ENCODE measurements at regions not wholly inside any gene's neighbourhood (a gene's known extent, or its start where the extent isn't known, plus 50 kb on each side); places are given as distances from the start of the nearest gene placed in this dataset.

- BruUV-seq (replicated peaks), result no TSS peak
- dilution Hi-C loops (cut with HindIII; ENCODE audit: low sequenced_read_pairs, unreplicated experiment), result no loop called here
Observed at GRCh38 chr13:34012382-34012781, 194.4 kb downstream of the RFC3 start.

More at GRCh38 chr13:34012382-34012781, 194.4 kb downstream of the RFC3 start:
- no peak overlapping the region for H2BK15ac ChIP-seq (ENCODE audit: low read depth, low read length)
- ChIA-PET CTCF (no interaction called here), POLR2A (ENCODE audit: unreplicated experiment) (interaction anchor here (0.7 kb wide), 1 partner anchor 612 kb away, joined by 4 read pairs; no protein-coding TSS in a partner anchor)
- no peak overlapping the region for H4K91ac ChIP-seq (ENCODE audit: insufficient read depth, low read depth, low read length)
- no peak overlapping the region for H2AK5ac ChIP-seq (ENCODE audit: low read depth, low read length)
- no peak overlapping the region for H2AK9ac ChIP-seq (replicated peaks; ENCODE audit: low read depth, low read length, poor library complexity)
- H2BK20ac ChIP-seq (ENCODE audit: low read depth, low read length), result no peak overlapping the region
- no peak overlapping the region for H3K18ac ChIP-seq (ENCODE audit: low read depth, low read length)
- H4K5ac ChIP-seq (ENCODE audit: low read depth, low read length), result no peak overlapping the region
- ATAC-seq (ENCODE audit: low read depth), result no peak
- no peaks in the 10 kb centered on the region for H4K20me1 ChIP-seq (ENCODE audit: insufficient read depth, low read length)
- WGBS, 2 experiments (ENCODE audit: extremely low coverage in 2 of 2, insufficient read length in 1 of 2), result no CpG with 5 or more reads among the region's 2 CpGs
- H3K4me3 ChIP-seq (ENCODE audit: insufficient read depth, low read depth, low read length), result no peak overlapping the region
- H3K27me3 ChIP-seq (ENCODE audit: control insufficient read depth, insufficient read depth, low read length), result no peaks in the 10 kb centered on the region
- no peak overlapping the region for H3K9ac ChIP-seq (ENCODE audit: low read depth, low read length)
- no peaks in the 10 kb centered on the region for H3K9me3 ChIP-seq (ENCODE audit: control insufficient read depth, insufficient read depth, low read length)
- intact Hi-C loops (cut with micrococcal nuclease), result no loop called here
- no peak overlapping the region for H2AFZ ChIP-seq (replicated peaks; ENCODE audit: low read length, poor library complexity)
- DNase-seq, result no peak
- no peaks in the 10 kb centered on the region for H3K9me1 ChIP-seq (ENCODE audit: insufficient read depth, low read length)
- no peak overlapping the region for H3K4ac ChIP-seq (ENCODE audit: low read depth, low read length)
- in situ Hi-C loops (cut with MboI; ENCODE audit: low sequenced_read_pairs), result no loop called here
- H3K36me3 ChIP-seq (ENCODE audit: control insufficient read depth, insufficient read depth, low read length), result no peaks in the 10 kb centered on the region
- H3K23ac ChIP-seq (ENCODE audit: low read depth, low read length), result no peak overlapping the region
- H3K14ac ChIP-seq (replicated peaks; ENCODE audit: low read depth, low read length), result no peak overlapping the region
- no peak overlapping the region for H3K56ac ChIP-seq (ENCODE audit: extremely low read depth, insufficient read depth, low read length)
- no peaks in the 10 kb centered on the region for H3K4me1 ChIP-seq (ENCODE audit: control insufficient read depth, insufficient read depth, low read length)
- no peak overlapping the region for H4K8ac ChIP-seq (ENCODE audit: low read depth in 2 of 2, low read length in 2 of 2)
- H2BK5ac ChIP-seq (ENCODE audit: low read depth, low read length, poor library complexity, severe bottlenecking), result no peak overlapping the region
- H3K27ac ChIP-seq (ENCODE audit: insufficient read depth, low read length), result no peak overlapping the region
- H2BK120ac ChIP-seq (ENCODE audit: low read depth, low read length), result no peak overlapping the region
- no peaks in the 10 kb centered on the region for H3K79me1 ChIP-seq (ENCODE audit: low read depth in 1 of 2, low read length in 2 of 2)
- TF ChIP-seq NFE2L2 (IDR thresholded peaks at IDR 0.05; ENCODE audit: low read depth, low read length), result no peak
- TF ChIP-seq MXI1 (IDR thresholded peaks at IDR 0.05; ENCODE audit: borderline replicate concordance, low read depth, low read length), result no peak
- TF ChIP-seq CHD1 (IDR thresholded peaks at IDR 0.05; ENCODE audit: low read depth, low read length), result no peak
- TF ChIP-seq POLR2A (IDR thresholded peaks at IDR 0.05; ENCODE audit: low read depth, low read length), result no peak
- no peak for TF ChIP-seq SMC3 (IDR thresholded peaks at IDR 0.05; ENCODE audit: low read depth, low read length)
- TF ChIP-seq BHLHE40 (IDR thresholded peaks at IDR 0.05; ENCODE audit: low read depth, low read length), result no peak
- no peak overlapping the region for H3K4me2 ChIP-seq (ENCODE audit: low read depth, low read length)

Measured in IMR-90 (cell line).